HT1080 (cell line): ENCODE measurements at regions not wholly inside any gene's neighbourhood (a gene's known extent, or its start where the extent isn't known, plus 50 kb on each side); places are given as distances from the start of the nearest gene placed in this dataset.

ENCODE experiments used
- DNase-seq: peaks from one replicate; pipeline ENCODE4 v3.0.0-alpha.2; 2015; ENCODE audit warnings: low read depth

DNA sequence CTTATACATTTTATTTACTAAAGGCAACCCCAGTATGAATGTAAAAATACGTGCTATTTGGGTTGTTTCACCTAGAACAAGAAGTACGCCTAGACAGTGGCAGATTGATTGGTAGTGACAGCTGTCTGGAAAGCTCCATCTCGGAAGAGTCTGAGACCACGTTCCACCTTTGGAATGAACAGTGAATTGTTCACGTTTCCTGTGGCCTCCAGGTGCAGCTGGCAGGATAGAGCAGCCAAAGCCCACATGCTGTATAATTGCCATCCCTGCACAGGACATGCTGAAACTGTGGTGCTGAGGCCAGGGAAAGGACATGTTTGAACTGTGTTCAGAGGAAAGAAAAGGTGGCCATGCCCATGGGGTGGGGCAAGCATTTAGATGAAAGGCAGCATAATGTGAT lies 218.7 kb upstream of the MTNR1B start:
- DNase-seq = no peak

DNA sequence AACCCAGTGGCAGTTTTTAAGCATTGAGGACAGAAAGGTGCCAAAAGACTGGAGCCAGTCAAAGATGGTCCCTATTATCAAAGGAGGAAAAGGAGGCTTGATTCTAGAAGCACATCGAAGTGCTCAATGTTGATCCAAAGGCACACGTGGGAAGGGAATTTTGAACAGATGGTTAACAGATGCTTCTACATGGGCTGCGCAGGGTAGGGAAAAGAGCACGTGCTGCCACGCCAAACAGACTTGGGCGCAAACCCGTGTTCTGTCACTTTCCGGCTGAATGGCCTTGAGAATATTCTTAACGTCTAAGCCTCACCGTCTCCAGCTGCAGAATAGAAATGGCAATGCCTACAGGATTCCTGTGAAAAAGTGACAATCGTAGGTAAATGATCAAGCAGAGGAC lies 217.9 kb upstream of the MTNR1B start:
- no peak for DNase-seq

DNA sequence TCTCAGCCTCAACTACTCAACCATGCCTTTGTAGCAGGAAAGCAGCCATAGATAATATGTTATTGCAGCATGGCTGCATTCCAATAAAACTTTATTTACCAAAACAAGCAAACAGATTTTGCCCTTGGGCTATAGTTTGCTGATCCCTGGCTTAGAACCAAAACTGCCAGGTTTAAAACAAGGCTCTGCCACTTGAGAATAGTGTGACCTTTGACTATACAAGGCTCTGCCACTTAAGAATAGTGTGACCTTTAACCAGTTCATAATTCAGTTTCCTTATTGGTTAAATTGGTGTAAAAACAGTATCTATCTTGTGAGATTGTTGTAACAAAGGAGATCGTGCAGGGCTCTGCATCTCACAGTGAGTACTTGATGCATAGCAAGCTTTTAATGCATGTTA lies 217.3 kb upstream of the MTNR1B start:
- no peak for DNase-seq

DNA sequence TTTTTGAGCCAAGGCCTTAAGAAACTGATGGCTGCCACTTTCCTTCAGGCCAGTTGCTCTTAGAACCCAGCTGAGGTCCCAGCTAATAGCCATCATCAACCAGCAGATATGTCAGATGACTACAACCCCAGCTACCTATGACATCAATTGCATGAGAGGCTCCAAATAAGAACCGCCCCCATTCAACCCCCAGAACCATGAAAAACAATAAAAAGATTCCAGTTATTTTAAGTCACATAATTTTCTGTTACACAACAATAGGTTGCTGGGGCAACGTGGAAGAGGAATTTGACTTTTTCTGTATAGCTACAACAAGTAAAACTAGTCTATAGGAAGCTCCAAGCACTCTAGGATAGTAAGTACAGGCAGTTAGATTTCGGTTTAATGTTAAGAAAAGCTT lies 216.3 kb upstream of the MTNR1B start:
- no peak for DNase-seq

DNA sequence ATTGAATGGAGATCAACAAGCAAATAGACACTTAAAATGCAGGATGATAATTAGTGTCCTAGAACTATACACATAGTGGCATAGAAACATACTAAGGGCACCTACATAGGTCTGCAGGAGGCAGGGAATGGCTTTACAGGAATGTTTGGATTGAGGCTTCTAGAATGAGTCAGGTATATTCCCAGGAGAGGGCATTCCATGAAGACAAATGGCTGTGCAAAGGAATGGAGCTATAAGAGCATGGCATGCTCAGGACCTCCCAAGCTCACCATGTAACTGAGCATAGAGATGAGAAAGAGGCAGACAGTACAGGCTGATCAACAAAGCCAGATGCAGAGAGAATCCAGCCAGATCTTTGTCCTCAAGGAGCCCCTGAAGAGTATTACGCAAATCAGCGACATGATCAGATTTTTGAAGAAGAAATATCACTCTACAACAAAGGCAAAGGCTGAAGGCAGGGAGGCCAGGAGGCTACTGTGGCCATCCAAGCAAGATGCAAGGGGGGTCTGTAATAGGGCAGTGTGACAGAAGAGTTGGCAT lies 211.1 kb upstream of the MTNR1B start:
- DNase-seq = no peak

DNA sequence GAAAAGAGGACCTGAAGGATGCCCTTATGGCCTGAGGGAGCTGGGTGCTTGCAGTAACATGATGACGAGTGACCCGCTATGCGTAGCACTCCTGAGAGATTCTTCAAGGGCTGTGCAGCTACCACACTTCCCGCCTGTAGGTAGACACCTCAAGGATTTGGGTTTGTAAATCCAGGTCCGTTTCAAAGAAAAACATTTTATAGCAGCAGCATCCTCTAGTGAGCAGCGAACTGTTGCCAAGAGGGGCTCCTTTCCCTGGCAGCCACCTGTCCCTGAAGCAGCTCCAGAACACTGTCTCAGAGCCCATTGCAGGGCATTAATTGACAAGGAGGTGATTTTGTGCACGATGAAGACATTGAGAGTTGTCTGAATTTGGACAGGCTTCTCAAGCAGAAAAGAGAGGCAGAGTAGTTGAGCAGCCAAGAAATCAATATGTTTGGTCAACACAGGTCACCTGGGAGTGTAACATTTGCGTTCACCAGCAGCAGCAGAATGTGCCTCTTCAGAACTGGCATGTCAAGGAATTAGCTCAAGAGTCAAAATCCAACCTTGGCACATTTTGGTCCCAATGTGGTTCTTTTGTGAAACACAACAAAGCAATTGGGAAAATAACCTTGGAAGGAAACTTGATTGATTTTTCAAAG lies 209.8 kb upstream of the MTNR1B start:
- no peak for DNase-seq

DNA sequence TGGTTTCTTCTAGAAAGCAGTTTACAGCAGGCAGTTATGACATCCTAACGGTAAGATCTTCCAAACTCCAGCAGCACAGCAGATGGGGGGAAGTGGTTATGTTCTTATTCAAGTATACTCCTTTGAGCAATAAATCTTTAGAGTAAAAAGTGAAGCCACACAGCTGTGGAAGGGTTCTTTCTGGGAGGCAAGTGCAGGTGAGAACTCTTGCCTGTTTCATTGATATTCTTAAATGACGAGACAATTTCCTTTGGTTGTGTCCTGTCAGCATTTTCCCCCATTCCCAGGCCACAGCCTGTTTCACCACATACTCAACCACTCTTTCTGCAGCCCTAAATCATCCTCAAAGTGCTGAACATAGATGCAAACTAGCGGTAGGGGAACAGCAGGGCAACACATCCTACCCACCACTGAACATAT lies 207.3 kb upstream of the MTNR1B start:
- DNase-seq = no peak

DNA sequence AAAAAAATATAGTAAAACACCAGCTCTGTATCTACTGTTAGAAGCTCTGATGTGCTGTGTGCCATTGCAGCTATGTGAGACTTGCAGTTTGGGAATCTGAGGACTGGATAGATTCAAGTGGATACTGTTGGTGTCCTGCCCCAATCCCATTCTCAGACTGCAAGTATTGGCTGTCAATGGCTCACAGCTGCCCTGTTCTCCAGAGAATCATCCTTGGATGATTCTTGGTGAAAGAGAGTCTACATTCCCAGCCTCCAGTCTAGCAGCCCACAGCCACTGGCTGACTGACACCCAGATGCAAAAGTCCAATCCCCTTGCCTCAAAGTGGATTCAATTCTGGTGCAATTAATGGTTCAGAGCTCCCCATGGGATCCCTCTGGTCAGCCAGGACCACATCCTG lies 206.1 kb upstream of the MTNR1B start:
- DNase-seq = no peak

DNA sequence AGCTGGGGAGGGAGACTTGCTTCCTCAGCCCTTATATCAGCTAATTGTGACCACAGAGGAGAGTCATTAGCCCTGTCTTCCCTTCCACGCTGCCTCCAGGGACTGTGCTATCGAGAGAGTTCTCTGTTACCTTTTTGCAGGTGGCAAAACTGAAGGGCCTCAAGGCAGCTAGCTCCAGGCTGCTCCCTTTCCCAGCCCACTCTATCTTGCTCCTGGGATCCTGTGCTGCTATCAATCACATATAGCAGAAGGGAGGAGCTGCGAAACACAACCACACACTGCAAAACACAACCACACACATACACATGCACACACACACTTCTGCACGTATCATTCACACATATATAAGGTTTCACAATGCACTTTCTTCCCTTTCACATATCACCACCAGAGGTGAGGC lies 205.3 kb upstream of the MTNR1B start:
- no peak for DNase-seq

DNA sequence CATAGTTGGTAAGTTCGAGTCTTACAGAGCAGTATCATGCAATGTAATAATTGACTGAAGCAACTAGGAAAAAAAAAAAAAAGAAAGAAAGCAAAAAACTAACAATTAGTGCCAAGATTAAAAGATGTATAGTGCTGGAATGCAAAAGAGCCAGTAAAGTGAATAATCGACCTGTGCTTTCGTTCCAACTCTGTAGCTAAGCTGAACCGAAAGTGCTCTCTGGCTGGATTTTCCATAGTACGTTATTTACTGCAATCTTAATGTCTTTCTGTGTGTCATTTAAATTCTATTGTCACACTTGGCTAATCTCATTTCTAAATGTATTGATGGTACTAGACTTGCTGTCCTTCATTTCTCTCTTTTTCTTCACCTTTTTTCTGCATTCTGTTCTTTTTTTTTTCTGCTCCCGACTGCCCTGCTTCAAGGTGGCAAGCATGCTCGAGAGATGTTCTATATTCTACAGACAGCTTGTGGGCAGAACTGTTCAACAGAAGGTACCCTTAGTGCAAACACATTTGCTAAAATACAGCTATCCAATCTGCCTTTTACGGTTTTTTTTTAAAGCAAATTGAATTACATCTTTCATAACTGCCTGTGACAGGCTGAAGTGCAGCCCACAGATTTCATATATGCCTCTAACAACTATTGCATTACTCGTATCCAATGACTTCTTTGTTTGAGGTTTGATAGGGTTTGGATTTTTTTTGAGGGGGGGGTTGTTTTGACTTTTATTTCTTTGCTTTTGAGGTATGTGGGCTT lies 204.2 kb upstream of the MTNR1B start:
- no peak for DNase-seq

DNA sequence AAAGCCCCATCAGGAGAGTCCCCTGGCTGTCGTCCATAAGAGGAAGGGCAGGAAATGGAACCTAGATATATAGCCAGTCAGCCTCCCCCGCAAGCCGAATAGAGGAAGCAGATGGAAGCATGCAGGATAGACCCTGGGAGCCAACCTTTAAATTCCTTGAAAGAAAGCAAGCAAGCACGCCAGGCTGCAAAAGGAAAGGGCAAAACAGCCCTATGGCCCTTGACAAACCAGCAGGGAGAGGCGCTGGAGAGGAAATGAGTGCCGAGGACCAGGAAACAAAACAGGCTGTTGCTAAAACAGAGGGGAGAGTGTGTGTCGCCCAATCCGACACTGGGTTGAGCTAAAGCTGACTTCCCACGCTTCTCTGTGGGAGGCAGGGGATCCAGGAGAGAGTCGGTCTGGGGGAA lies 203.5 kb upstream of the MTNR1B start:
- DNase-seq = peak; percentile 49

DNA sequence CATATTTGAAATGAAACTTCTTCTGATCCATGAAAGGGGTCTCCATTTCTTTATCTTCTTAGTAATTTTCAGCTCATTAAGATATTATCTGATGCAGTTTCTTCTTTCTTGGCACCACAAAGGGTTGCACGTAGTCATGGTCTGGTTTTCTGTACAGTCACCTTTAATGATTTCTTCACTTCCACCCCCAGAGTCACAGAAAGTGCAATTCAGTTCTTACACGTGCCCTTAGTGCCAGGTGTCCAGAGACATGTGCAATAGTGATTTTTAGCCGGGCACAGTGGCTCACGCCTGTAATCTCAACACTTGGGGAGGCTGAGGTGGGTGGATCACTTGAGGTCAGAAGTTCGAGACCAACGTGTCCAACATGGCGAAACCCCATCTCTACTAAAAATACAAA lies 202.8 kb upstream of the MTNR1B start:
- DNase-seq = no peak

DNA sequence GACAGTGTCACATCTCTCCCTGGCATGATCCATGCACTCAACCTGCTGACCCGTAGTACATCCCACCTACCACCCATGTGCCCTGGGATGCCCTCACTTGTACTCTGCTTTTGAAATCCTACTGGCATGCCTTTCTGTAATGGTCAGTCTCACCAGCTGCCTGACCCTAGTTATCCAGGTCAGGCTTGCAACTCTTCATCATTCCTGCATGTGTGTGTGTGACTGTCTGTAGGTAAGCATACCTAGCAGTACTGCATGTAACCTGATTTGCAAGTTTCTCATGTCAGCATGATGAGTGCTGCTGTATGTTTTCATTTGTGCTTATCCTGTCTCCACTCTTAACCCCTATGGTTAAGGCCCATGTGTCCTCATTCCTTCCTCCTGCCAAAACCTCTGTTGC lies 202.0 kb upstream of the MTNR1B start:
- no peak for DNase-seq

DNA sequence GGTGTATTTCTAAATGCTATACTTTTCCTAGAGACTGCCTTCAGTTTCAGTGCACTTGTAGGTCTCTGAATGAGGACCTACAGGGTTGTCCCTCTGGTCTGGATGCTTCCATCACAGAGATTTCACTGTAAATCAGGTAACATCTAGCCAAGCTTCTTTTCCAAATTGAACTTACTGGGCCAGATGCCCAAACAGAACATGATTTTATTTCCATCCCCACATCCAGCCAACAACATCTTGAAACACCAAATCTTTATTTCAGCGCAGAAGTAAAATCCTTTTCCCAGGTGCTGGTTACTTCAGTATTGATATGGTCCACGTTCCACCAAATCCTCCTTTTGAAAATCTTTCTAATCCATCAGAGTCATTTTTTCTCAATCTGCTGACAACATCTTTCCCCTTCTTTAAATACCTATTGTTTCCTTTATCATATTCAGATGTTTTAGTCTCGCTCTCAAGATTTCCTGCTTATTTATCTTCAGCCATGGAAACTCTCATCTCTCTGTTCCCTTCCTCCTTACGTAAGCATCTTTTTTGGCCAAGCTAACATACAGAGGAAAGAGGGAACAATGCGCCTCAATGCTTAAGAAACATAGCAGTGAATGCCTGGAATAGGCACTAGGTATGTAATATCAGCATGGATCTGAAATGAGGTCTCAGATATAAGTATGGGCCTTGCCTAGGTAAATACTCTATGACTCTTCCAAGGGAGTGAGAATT lies 201.2 kb upstream of the MTNR1B start:
- DNase-seq = no peak

DNA sequence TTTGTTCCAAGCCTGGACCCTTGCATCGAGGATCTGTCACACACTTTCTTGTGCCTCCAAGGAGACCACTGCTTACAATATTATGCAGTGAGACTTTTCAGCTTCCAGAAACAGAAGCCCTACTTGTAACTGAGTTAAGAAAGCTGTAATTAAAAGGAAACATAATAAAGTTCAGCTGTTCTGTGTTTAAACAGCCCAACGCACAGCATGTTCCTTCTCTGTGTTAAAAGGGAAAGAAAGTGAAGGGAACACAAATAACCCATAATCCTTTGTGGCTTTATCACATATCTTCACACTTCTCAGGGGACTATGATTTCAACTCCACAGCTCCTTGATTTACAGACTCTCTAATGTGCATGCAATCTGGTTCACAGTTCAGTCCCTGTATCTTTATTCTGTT lies 200.3 kb upstream of the MTNR1B start:
- DNase-seq = no peak

DNA sequence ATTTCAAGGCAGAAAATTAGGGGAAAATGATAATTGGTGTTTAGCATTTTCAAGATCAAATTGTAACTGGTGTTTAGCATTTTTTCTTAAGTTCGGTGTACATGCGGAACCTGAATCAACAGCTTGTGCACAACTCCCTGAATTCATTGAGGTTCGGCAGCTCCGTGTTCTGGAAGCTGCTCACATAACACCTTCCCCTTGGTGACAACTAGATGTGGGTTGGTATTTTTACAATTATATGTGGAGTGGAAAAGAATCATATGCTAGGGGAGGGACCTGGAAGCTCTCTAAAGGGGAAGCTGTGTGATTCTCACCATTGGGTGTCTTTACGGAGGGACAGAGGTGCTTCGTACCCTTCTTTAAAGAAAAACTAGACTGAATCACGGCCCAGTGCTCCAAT lies 199.0 kb upstream of the MTNR1B start:
- no peak for DNase-seq

DNA sequence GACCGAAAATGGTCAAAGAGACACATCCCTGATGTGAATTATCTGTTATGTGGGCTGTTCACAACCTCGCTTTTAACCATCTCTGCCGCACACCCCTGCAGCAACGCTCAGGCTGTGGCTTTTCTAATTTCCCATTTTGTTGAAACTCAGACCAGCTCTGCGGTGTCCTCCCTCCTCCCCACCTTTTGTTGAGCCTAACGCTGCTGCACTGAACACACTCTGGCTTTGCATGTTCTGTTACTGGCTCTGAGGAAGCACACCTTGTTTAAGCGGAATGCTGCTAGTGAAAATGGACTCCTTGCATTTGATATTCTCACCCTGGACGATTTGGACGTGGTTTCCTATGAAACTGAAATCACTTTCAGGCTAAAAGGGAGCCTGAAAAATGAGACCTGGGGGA lies 198.5 kb upstream of the MTNR1B start:
- DNase-seq = no peak

DNA sequence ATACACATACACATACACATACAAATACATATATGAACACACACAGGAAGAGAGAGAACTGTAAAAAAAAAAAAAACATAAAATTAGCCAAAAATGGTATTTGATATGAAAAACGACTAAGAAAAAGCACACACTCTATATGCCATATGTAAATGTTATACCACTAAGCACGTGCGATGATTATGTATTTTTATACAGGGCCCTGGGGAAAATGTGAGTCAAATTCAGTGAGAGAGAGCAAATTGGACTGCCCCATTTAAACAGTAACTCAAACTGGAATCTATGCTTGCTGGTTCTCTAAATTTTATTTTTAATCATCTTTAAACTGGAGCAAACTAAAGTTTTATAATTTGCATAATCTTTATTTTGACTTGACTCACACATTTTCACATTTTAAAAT lies 197.8 kb upstream of the MTNR1B start:
- DNase-seq = no peak

DNA sequence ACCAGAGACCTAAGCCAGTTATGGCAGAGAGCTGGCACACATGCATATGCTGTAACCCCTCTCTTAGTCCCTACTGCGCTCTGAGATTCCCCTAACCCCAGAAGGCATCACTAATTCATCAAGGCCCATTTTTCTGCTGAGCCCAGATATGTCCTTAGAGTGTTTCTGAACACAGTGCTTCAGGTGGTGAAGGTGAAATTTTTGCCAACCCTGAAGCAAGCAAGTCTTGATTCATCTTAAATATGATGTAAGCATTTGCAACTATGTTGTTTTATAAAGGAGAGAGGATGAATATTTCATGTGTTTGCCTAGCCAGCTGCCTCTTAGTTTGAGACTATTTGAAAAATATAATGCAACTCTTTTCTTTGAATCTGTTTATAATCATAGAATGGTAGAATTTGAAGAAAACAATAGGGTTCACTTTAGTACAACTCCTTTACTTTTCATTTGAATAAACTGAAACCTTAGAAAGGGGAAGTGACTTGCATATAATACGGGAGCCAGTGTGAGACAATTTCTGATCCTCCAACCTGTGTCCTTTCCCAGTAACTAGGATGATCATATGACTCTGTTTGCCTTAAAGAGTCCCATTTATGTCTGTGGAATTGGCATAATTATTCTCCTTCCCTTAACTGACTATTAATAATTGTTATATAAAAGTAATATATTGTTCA lies 194.3 kb upstream of the MTNR1B start:
- no peak for DNase-seq

DNA sequence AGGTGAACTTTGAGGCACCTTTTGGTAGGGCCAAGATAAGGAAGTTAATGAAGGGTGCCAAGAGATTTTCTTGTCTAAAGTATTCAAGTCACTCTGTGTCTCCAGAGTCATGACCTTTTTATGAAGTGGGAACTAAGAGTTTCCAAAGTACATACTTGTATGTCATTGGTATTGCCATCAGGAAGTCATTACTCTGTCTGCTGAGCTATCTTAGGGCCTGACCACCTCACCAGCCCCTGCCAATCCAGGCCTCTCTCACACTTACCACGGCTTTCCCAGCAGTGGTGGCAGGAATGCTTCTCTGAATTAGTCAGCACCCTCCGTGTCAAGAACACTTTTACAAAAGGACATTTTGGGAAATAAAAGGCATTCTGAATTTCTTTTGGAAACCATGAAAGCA lies 192.8 kb upstream of the MTNR1B start:
- peak; percentile 23 for DNase-seq

DNA sequence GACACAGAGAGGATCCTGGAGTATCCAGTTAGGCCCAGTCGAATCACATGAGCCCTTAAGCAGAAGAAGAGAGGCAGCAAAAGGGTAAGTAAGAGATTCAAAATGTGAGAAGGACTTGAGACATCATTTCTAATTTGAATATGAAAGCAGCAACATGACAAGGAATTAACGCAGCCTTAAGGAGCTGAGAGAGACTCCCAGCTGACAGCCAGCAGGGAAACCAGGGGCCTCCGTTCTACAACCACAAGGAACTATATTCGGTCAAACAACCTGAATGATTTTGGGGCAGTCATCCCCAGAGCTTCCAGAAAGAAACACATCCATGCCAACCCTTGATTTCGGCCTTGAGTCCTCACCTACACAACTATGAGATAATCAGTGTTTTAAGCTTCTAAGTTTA lies 189.7 kb upstream of the MTNR1B start:
- no peak for DNase-seq

DNA sequence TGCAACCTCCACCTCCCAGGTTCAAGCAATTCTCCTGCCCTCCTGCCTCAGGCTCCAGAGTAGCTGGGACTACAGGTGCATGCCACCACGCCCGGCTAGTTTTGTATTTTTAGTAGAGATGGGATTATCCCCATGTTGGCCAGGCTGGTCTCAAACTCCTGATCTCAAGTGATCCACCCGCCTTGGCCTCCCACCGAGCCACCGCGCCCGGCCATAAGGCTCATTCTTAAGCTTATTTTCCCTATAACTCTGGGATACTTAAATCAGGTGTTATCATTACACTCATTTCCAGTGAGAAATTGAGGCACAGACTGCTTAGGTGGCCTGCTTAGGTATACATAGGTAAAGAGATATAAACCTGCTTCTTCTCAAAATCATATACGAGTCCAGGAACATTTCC lies 188.3 kb upstream of the MTNR1B start:
- DNase-seq = no peak
